AG04449 (cell line): ENCODE measurements at regions not wholly inside any gene's neighbourhood (a gene's known extent, or its start where the extent isn't known, plus 50 kb on each side); places are given as distances from the start of the nearest gene placed in this dataset.

Experiments used
- CTCF ChIA-PET: fragments of 350-600 bp; formaldehyde crosslinking; extraction: SDS; loops from one replicate; lab custom pipeline; 2021; ENCODE audit warnings: antibody characterized with exemption; lab: Yijun Ruan, JAX
- POLR2A ChIA-PET: fragments of 400-600, 350-600 bp; formaldehyde crosslinking; extraction: SDS; loops from one replicate; lab custom pipeline; 2020; ENCODE audit warnings: antibody characterized with exemption, inconsistent platforms; lab: Yijun Ruan, JAX
- DNase-seq: peaks from one replicate; pipeline ENCODE4 v3.0.0-alpha.2; 2010; ENCODE audit warnings: low read depth, low spot score
- H3K4me3 ChIP-seq: 2 replicates; pipeline ENCODE4 v1.5.1; 2011; ENCODE audit warnings: low read depth, mild to moderate bottlenecking, control low read depth, low read length
- CTCF ChIP-seq: IDR thresholded peaks from one replicate; pipeline ENCODE4 v1.5.1; 2011; ENCODE audit warnings: mild to moderate bottlenecking, moderate library complexity, low read length, control low read depth, inconsistent platforms; ENCODE audit not compliant: insufficient read depth; ENCODE audit errors: missing control alignments

GRCh38 chr13:68439817-68440216, 1209.7 kb upstream of the PCDH9 start:
- POLR2A ChIA-PET = no interaction called here
- H3K4me3 ChIP-seq = no peak overlapping the region
- no peak for DNase-seq
- CTCF ChIA-PET = no interaction called here
- TF ChIP-seq CTCF = no peak

GRCh38 chr13:68428292-68428691, 1198.2 kb upstream of the PCDH9 start:
- no peak for DNase-seq
- H3K4me3 ChIP-seq = no peak overlapping the region
- ChIA-PET POLR2A (no interaction called here), CTCF (no interaction called here)
- no peak for TF ChIP-seq CTCF

DNA sequence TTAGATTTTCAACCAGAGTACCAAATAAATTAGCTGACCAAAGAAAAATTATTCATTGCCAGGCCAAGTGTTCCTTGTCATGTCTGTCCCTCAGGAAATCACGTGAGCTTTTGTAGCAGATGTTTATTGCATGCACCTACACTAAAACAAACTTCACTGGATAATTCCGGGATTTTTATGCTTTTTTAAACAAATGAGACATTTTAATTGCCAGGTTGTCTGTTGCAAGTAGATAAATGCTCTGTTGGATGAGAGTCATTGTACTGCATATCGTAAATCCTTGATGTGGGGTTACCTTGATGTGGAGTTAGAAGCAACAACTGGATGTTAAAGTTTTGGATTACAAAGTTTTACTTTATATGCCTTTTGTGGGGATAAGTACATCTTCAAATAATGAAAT, 1187.7 kb upstream of the PCDH9 start:
- CTCF ChIA-PET = no interaction called here
- H3K4me3 ChIP-seq = no peak overlapping the region
- POLR2A ChIA-PET = no interaction called here

DNA sequence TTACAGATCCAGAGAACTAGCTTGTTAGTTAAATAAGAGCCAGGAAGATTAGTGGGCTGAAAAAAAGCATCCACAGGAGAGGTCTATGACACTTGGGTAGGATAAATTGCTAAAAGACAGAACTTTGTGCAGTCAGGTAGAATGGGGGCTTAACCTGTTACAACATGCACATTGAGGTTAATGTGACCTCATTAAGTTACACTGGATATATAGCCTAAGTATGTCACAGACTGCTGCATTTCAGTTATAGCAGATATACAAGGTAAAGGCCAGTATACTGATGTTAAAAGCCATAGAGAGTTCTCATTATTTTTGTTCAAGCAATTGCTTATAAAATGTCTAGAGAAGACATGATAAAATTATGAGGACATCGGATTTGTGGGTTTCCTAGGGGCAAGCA, 1179.9 kb upstream of the PCDH9 start:
- ChIA-PET CTCF (no interaction called here), POLR2A (no interaction called here)
- H3K4me3 ChIP-seq = no peak overlapping the region
- DNase-seq = no peak
- TF ChIP-seq CTCF = no peak

More for the DNA sequence above, 1187.7 kb upstream of the PCDH9 start:
- no peak for DNase-seq
- TF ChIP-seq CTCF = no peak

GRCh38 chr13:68390987-68391386, 1160.9 kb upstream of the PCDH9 start:
- DNase-seq = no peak
- H3K4me3 ChIP-seq = no peak overlapping the region
- ChIA-PET CTCF (no interaction called here), POLR2A (no interaction called here)
- no peak for TF ChIP-seq CTCF

DNA sequence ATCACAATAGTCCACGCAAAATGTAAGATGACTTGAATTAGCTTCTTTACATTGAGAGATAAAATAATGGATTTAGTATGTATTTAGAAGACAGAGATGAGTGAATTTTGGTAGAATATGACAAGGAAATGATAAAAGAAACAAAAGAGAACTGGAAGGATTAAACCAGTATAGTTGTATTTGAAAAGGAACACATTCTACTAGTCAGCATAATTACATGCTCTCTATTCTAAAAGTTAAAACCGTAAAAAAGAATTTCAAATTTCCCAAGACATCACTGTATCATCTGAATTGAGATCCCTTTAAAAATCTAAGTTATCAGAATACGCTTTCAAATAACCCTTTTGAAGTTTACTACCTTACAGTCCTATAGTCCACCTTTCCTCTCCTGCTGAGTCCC, 1156.7 kb upstream of the PCDH9 start:
- POLR2A ChIA-PET = no interaction called here

More for the DNA sequence above, 1156.7 kb upstream of the PCDH9 start:
- no peak for TF ChIP-seq CTCF
- DNase-seq = no peak
- no peak overlapping the region for H3K4me3 ChIP-seq
- CTCF ChIA-PET = no interaction called here
